PC-9 (cell line): ENCODE measurements at regions not wholly inside any gene's neighbourhood (a gene's known extent, or its start where the extent isn't known, plus 50 kb on each side); places are given as distances from the start of the nearest gene placed in this dataset.

Experiments
- BruUV-seq: library from RNA; stranded (reverse); fragments of 400-500 nt; replicated peaks from 2 replicates; lab custom pipeline; 2021; lab: Mats Ljungman, UMichigan
- CTCF ChIA-PET: fragments of 300-600 bp; sonication (Branson Sonifier 250); formaldehyde crosslinking; loops from one replicate; lab custom pipeline; 2022; ENCODE audit warnings: antibody characterized with exemption; lab: Charles Lee
- POLR2A ChIA-PET: fragments of 300-600 bp; sonication (Branson Sonifier 250); formaldehyde crosslinking; loops from one replicate; lab custom pipeline; 2022; ENCODE audit warnings: antibody characterized with exemption; ENCODE audit not compliant: unreplicated experiment; lab: Charles Lee
- DNase-seq, 2 experiments: peaks; one replicate each; pipeline versions ENCODE4 v3.0.0 to v3.0.0-alpha.2; 2015 to 2022; ENCODE audit warnings: mixed read lengths in 1 of 2
- H2AFZ ChIP-seq: fragments of 200-600 bp; sonication (generic); 2 replicates; pipeline ENCODE4 v1.8.1; 2017; ENCODE audit warnings: antibody characterized with exemption
- H3F3A ChIP-seq: fragments of 200-600 bp; sonication (generic); 2 replicates; pipeline ENCODE4 v1.8.1; 2017; ENCODE audit warnings: antibody characterized with exemption, mild to moderate bottlenecking, low read depth; ENCODE audit not compliant: insufficient read depth
- H3K27ac ChIP-seq: fragments of 200-600 bp; sonication (generic); 2 replicates; pipeline ENCODE4 v1.6.1; 2016; ENCODE audit warnings: mixed run types
- H3K27me3 ChIP-seq: fragments of 200-600 bp; sonication (generic); 2 replicates; pipeline ENCODE4 v1.6.1; 2016; ENCODE audit warnings: low read depth, mixed run types; ENCODE audit not compliant: insufficient read depth
- H3K36me3 ChIP-seq: fragments of 200-600 bp; sonication (generic); 2 replicates; pipeline ENCODE4 v1.6.1; 2016; ENCODE audit warnings: low read depth, mixed run types
- H3K4me1 ChIP-seq: fragments of 200-600 bp; sonication (generic); replicated peaks from 2 replicates; pipeline ENCODE4 v1.6.1; 2016; ENCODE audit warnings: mixed run types; ENCODE audit not compliant: insufficient read depth
- H3K4me2 ChIP-seq: fragments of 200-600 bp; sonication (generic); 2 replicates; pipeline ENCODE4 v1.6.1; 2017; ENCODE audit warnings: mixed run types
- H3K4me3 ChIP-seq: fragments of 200-600 bp; sonication (generic); 2 replicates; pipeline ENCODE4 v1.6.1; 2016; ENCODE audit warnings: mixed run types
- H3K79me2 ChIP-seq: fragments of 200-600 bp; sonication (generic); 2 replicates; pipeline ENCODE4 v1.6.1; 2017; ENCODE audit warnings: low read depth, mixed run types
- H3K9me2 ChIP-seq: fragments of 200-600 bp; sonication (generic); 2 replicates; pipeline ENCODE4 v1.8.1; 2017; ENCODE audit warnings: mild to moderate bottlenecking; ENCODE audit not compliant: insufficient read depth
- H3K9me3 ChIP-seq: fragments of 200-600 bp; sonication (generic); 2 replicates; pipeline ENCODE4 v1.8.1; 2016; ENCODE audit warnings: low read depth; ENCODE audit not compliant: insufficient read depth
- H4K20me1 ChIP-seq: fragments of 200-600 bp; sonication (generic); 2 replicates; pipeline ENCODE4 v1.8.1; 2017; ENCODE audit not compliant: insufficient read depth
- EZH2 ChIP-seq: fragments of 200-600 bp; sonication (generic); IDR thresholded peaks from 2 replicates; pipeline ENCODE4 v1.8.0; 2017; ENCODE audit warnings: antibody characterized with exemption, low read depth
- intact Hi-C: fragments of 100-400 bp; cut with micrococcal nuclease; formaldehyde crosslinking; loops from one replicate; pipeline ENCODE4 v1.10.0; 2022; ENCODE audit not compliant: unreplicated experiment
- TF ChIP-seq, protein P1 (sequence below): fragments of 200-600 bp; sonication (generic); conservative IDR thresholded peaks from 2 replicates; pipeline ENCODE4 v1.6.1; 2017; ENCODE audit warnings: mixed run types, antibody characterized with exemption, mild to moderate bottlenecking, moderate library complexity

DNA sequence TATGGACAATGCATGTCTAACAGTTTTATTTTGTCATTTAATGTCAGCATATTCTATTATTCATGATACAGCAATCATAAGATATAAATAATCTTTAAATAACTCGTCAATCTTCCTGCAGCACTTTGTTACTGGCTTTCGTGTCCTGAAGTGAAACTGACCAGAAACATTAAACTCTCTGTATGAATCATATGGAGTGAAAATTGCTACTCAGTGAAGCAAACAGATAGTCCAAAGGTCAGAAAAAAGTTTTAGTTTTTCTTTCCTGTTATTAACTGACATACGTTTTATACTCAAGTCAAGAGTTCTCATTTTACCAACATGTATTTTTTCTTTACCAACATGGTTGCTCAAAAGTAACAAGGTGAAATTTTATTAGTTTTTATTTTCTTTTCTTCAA, 106.8 kb upstream of the GALNT5 start:
- POLR2A ChIA-PET = no interaction called here
- no peaks in the 10 kb centered on the region for H3F3A ChIP-seq
- H4K20me1 ChIP-seq = no peaks in the 10 kb centered on the region
- intact Hi-C loops = no loop called here
- no peaks in the 10 kb centered on the region for H3K27me3 ChIP-seq
- CTCF ChIA-PET = no interaction called here
- TF ChIP-seq, protein P1, sequence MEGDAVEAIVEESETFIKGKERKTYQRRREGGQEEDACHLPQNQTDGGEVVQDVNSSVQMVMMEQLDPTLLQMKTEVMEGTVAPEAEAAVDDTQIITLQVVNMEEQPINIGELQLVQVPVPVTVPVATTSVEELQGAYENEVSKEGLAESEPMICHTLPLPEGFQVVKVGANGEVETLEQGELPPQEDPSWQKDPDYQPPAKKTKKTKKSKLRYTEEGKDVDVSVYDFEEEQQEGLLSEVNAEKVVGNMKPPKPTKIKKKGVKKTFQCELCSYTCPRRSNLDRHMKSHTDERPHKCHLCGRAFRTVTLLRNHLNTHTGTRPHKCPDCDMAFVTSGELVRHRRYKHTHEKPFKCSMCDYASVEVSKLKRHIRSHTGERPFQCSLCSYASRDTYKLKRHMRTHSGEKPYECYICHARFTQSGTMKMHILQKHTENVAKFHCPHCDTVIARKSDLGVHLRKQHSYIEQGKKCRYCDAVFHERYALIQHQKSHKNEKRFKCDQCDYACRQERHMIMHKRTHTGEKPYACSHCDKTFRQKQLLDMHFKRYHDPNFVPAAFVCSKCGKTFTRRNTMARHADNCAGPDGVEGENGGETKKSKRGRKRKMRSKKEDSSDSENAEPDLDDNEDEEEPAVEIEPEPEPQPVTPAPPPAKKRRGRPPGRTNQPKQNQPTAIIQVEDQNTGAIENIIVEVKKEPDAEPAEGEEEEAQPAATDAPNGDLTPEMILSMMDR = no peak
- no peak for TF ChIP-seq EZH2
- H2AFZ ChIP-seq = no peak overlapping the region
- no peaks in the 10 kb centered on the region for H3K9me2 ChIP-seq
- no peaks in the 10 kb centered on the region for H3K79me2 ChIP-seq
- no peak overlapping the region for H3K27ac ChIP-seq
- H3K4me1 ChIP-seq = no peaks in the 10 kb centered on the region
- no peaks in the 10 kb centered on the region for H3K9me3 ChIP-seq
- H3K4me3 ChIP-seq = no peak overlapping the region
- no peaks in the 10 kb centered on the region for H3K36me3 ChIP-seq
- no peak for DNase-seq
- no peak overlapping the region for H3K4me2 ChIP-seq
- no TSS peak for BruUV-seq

DNA sequence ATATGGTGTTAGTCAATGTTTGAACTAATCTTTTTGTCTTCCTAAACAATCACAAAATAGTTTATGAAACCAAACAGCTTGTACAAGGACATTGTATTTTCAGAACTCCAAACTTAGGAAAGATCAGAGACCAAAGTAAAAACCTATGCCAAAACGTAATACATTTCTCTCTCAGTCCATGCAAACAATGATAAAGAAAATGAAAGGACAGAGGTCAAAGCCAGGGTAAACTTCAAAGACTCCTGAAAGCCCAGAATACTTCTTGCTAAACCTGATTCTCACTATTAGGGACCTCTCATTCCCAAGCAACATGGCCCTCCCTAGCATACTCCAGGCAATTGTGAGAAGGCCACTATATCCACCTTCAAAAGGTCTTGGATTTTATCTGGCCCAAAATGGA, 105.1 kb upstream of the GALNT5 start:
- intact Hi-C loops = no loop called here
- no peaks in the 10 kb centered on the region for H3K79me2 ChIP-seq
- peak overlapping the region; percentile 58; the same call in 1 of the 2 replicates for H2AFZ ChIP-seq
- no peaks in the 10 kb centered on the region for H3K27me3 ChIP-seq
- DNase-seq = no peak
- H3K36me3 ChIP-seq = no peaks in the 10 kb centered on the region
- H4K20me1 ChIP-seq = no peaks in the 10 kb centered on the region
- H3K4me2 ChIP-seq = no peak overlapping the region
- POLR2A ChIA-PET = no interaction called here
- H3K9me3 ChIP-seq = no peaks in the 10 kb centered on the region
- no peak for TF ChIP-seq EZH2
- TF ChIP-seq, protein P1 = no peak
- CTCF ChIA-PET = no interaction called here
- H3K4me3 ChIP-seq = no peak overlapping the region
- H3K4me1 ChIP-seq = no peaks in the 10 kb centered on the region
- H3F3A ChIP-seq = no peaks in the 10 kb centered on the region
- no peak overlapping the region for H3K27ac ChIP-seq
- H3K9me2 ChIP-seq = no peaks in the 10 kb centered on the region
- BruUV-seq = no TSS peak

DNA sequence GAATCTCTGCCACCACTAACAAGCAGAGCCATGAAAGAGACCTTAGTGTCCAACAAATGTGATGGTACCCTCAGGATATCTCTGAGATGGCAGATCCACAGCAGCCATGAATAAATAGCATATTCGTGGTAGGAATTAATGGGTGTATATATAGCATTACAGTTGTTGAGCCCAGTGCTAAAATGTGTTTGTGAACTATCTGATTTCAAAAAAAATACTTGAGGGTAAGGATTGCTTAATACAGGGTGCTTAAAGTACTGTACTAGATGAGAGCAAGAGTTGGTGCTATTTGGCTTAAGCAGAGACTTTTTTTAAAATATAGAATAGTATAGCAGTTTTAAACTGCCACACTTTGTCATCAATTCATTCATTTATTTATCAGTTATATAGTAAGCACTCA, 101.5 kb upstream of the GALNT5 start:
- no peak for TF ChIP-seq EZH2
- TF ChIP-seq, protein P1 = no peak
- ChIA-PET CTCF (no interaction called here), POLR2A (no interaction called here)
- Histone ChIP-seq H3K9me3 (no peaks in the 10 kb centered on the region), H3K4me3 (no peak overlapping the region), H3K9me2 (no peaks in the 10 kb centered on the region), H3K36me3 (no peaks in the 10 kb centered on the region), H3K27ac (no peak overlapping the region), H2AFZ (no peak overlapping the region), H4K20me1 (no peaks in the 10 kb centered on the region), H3F3A (no peaks in the 10 kb centered on the region), H3K79me2 (no peaks in the 10 kb centered on the region), H3K27me3 (no peaks in the 10 kb centered on the region), H3K4me1 (no peaks in the 10 kb centered on the region), H3K4me2 (no peak overlapping the region)
- no TSS peak for BruUV-seq
- intact Hi-C loops = no loop called here
- no peak for DNase-seq
